Osteocyte (in vitro differentiated cells): ENCODE measurements at regions not wholly inside any gene's neighbourhood (a gene's known extent, or its start where the extent isn't known, plus 50 kb on each side); places are given as distances from the start of the nearest gene placed in this dataset.

Source experiments
- DNase-seq: peaks from one replicate; pipeline ENCODE4 v3.0.0; 2021; ENCODE audit warnings: mixed read lengths; ENCODE audit not compliant: unreplicated experiment; ENCODE audit errors: extremely low spot score
- H3K27ac Mint-ChIP-seq: one replicate; pipeline ENCODE4 v1.8.0; 2021; ENCODE audit warnings: mild to moderate bottlenecking, mixed read lengths; ENCODE audit not compliant: unreplicated experiment
- H3K27me3 Mint-ChIP-seq: one replicate; pipeline ENCODE4 v1.8.0; 2021; ENCODE audit warnings: mixed read lengths; ENCODE audit not compliant: unreplicated experiment
- H3K36me3 Mint-ChIP-seq: one replicate; pipeline ENCODE4 v1.8.0; 2021; ENCODE audit warnings: mixed read lengths; ENCODE audit not compliant: unreplicated experiment
- H3K4me1 Mint-ChIP-seq: one replicate; pipeline ENCODE4 v1.8.0; 2021; ENCODE audit warnings: mixed read lengths; ENCODE audit not compliant: unreplicated experiment
- H3K4me3 Mint-ChIP-seq: one replicate; pipeline ENCODE4 v1.8.0; 2021; ENCODE audit warnings: mild to moderate bottlenecking, moderate library complexity, mixed read lengths; ENCODE audit not compliant: unreplicated experiment
- H3K9me3 Mint-ChIP-seq: one replicate; pipeline ENCODE4 v1.8.0; 2021; ENCODE audit warnings: mixed read lengths; ENCODE audit not compliant: unreplicated experiment
- CTCF ChIP-seq: fragments of 200-600 bp; sonication (generic); IDR thresholded peaks from 2 replicates; pipeline ENCODE4 v1.5.0; 2021; ENCODE audit warnings: antibody characterized with exemption, mild to moderate bottlenecking, moderate library complexity

GRCh38 chr3:94896994-94897393 is 834.1 kb downstream of the NSUN3 start:
- H3K4me1 Mint-ChIP-seq: no peaks in the 10 kb centered on the region
- no peaks in the 10 kb centered on the region for H3K27me3 Mint-ChIP-seq
- H3K36me3 Mint-ChIP-seq: no peaks in the 10 kb centered on the region
- no peak overlapping the region for H3K4me3 Mint-ChIP-seq
- TF ChIP-seq CTCF: no peak
- no peak overlapping the region for H3K27ac Mint-ChIP-seq
- H3K9me3 Mint-ChIP-seq: no peaks in the 10 kb centered on the region
- no peak for DNase-seq

GRCh38 chr3:94904156-94904674 is 841.4 kb downstream of the NSUN3 start:
- Mint-ChIP-seq H3K4me1 (no peaks in the 10 kb centered on the region), H3K9me3 (no peaks in the 10 kb centered on the region), H3K27me3 (no peaks in the 10 kb centered on the region), H3K36me3 (no peaks in the 10 kb centered on the region), H3K27ac (no peak overlapping the region), H3K4me3 (no peak overlapping the region)
- no peak for TF ChIP-seq CTCF
- no peak for DNase-seq

GRCh38 chr3:94909726-94910125 is 846.9 kb downstream of the NSUN3 start:
- no peaks in the 10 kb centered on the region for H3K27me3 Mint-ChIP-seq
- H3K36me3 Mint-ChIP-seq: no peaks in the 10 kb centered on the region
- H3K4me1 Mint-ChIP-seq: no peaks in the 10 kb centered on the region
- no peaks in the 10 kb centered on the region for H3K9me3 Mint-ChIP-seq
- DNase-seq: no peak
- H3K27ac Mint-ChIP-seq: no peak overlapping the region
- no peak overlapping the region for H3K4me3 Mint-ChIP-seq
- TF ChIP-seq CTCF: no peak

GRCh38 chr3:94912656-94913055 is 849.8 kb downstream of the NSUN3 start:
- H3K36me3 Mint-ChIP-seq: no peaks in the 10 kb centered on the region
- no peak for DNase-seq
- no peak overlapping the region for H3K27ac Mint-ChIP-seq
- no peaks in the 10 kb centered on the region for H3K27me3 Mint-ChIP-seq
- no peak for TF ChIP-seq CTCF
- no peak overlapping the region for H3K4me3 Mint-ChIP-seq
- no peaks in the 10 kb centered on the region for H3K4me1 Mint-ChIP-seq
- no peaks in the 10 kb centered on the region for H3K9me3 Mint-ChIP-seq

GRCh38 chr3:94927175-94927574 is 864.3 kb downstream of the NSUN3 start:
- Mint-ChIP-seq H3K4me3 (no peak overlapping the region), H3K27ac (no peak overlapping the region), H3K4me1 (no peaks in the 10 kb centered on the region), H3K36me3 (no peaks in the 10 kb centered on the region), H3K27me3 (no peaks in the 10 kb centered on the region), H3K9me3 (no peaks in the 10 kb centered on the region)
- no peak for TF ChIP-seq CTCF
- no peak for DNase-seq
